ENCODE measurements at regions not wholly inside any gene's neighbourhood (a gene's known extent, or its start where the extent isn't known, plus 50 kb on each side); places are given as distances from the start of the nearest gene placed in this dataset.

GRCh38 chr14:96999654-97000155 lies 202.5 kb downstream of the VRK1 start:
- CTCF ChIA-PET, result no interaction called here
- TF ChIP-seq, protein P1, sequence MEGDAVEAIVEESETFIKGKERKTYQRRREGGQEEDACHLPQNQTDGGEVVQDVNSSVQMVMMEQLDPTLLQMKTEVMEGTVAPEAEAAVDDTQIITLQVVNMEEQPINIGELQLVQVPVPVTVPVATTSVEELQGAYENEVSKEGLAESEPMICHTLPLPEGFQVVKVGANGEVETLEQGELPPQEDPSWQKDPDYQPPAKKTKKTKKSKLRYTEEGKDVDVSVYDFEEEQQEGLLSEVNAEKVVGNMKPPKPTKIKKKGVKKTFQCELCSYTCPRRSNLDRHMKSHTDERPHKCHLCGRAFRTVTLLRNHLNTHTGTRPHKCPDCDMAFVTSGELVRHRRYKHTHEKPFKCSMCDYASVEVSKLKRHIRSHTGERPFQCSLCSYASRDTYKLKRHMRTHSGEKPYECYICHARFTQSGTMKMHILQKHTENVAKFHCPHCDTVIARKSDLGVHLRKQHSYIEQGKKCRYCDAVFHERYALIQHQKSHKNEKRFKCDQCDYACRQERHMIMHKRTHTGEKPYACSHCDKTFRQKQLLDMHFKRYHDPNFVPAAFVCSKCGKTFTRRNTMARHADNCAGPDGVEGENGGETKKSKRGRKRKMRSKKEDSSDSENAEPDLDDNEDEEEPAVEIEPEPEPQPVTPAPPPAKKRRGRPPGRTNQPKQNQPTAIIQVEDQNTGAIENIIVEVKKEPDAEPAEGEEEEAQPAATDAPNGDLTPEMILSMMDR (IDR thresholded peaks at IDR 0.05; ENCODE audit: low read depth, low read length), result no peak
- H3K27ac ChIP-seq (ENCODE audit: low read depth, low read length), result no peak overlapping the region
- POLR2A ChIA-PET, result no interaction called here
- no peaks in the 10 kb centered on the region for H3K27me3 ChIP-seq (ENCODE audit: control insufficient read depth, insufficient read depth, low read length)
- H3K9me3 ChIP-seq (ENCODE audit: control insufficient read depth, insufficient read depth, low read length), result peaks cover 38% of the 10 kb centered on the region
- DNase-seq (ENCODE audit: low read depth, low spot score), result no peak
- no peak overlapping the region for H3K4me3 ChIP-seq (ENCODE audit: low read depth, low read length)

DNA sequence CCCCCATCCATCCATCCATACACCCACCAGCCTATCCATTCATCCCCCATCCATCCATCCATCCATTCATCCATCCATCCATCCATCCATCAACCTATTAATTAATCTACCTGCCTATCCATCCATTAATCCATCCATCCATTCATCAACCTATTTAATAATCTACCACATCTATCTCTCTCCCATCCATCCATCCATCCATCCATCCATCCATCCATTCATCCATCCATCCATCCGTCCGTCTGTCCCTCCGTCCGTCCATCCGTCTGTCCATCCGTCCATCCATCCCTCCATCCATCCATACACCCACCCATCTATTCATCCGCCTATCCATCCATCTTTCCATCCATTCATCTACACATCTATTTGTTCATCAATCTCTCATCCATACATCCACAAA lies 205.3 kb downstream of the VRK1 start:
- Histone ChIP-seq H3K4me3 (ENCODE audit: low read depth, low read length) (no peak overlapping the region), H3K9me3 (ENCODE audit: control insufficient read depth, insufficient read depth, low read length) (peaks cover 42% of the 10 kb centered on the region), H3K27ac (ENCODE audit: low read depth, low read length) (no peak overlapping the region), H3K27me3 (ENCODE audit: control insufficient read depth, insufficient read depth, low read length) (no peaks in the 10 kb centered on the region)
- DNase-seq (ENCODE audit: low read depth, low spot score), result no peak
- ChIA-PET CTCF (no interaction called here), POLR2A (no interaction called here)
- TF ChIP-seq, protein P1 (IDR thresholded peaks at IDR 0.05; ENCODE audit: low read depth, low read length), result no peak

GRCh38 chr14:97005934-97006333 lies 208.8 kb downstream of the VRK1 start:
- no peak overlapping the region for H3K27ac ChIP-seq (ENCODE audit: low read depth, low read length)
- TF ChIP-seq, protein P1 (IDR thresholded peaks at IDR 0.05; ENCODE audit: low read depth, low read length), result no peak
- no peak overlapping the region for H3K4me3 ChIP-seq (ENCODE audit: low read depth, low read length)
- H3K27me3 ChIP-seq (ENCODE audit: control insufficient read depth, insufficient read depth, low read length), result no peaks in the 10 kb centered on the region
- no peak for DNase-seq (ENCODE audit: low read depth, low spot score)
- H3K9me3 ChIP-seq (ENCODE audit: control insufficient read depth, insufficient read depth, low read length), result peaks cover 39% of the 10 kb centered on the region
- ChIA-PET CTCF (no interaction called here), POLR2A (no interaction called here)

- no peaks in the 10 kb centered on the region for H3K27me3 ChIP-seq (ENCODE audit: control insufficient read depth, insufficient read depth, low read length)
- DNase-seq (ENCODE audit: low read depth, low spot score), result no peak
- no peak overlapping the region for H3K27ac ChIP-seq (ENCODE audit: low read depth, low read length)
- ChIA-PET CTCF (no interaction called here), POLR2A (no interaction called here)
- H3K4me3 ChIP-seq (ENCODE audit: low read depth, low read length), result no peak overlapping the region
- H3K9me3 ChIP-seq (ENCODE audit: control insufficient read depth, insufficient read depth, low read length), result peaks cover 52% of the 10 kb centered on the region
- TF ChIP-seq, protein P1 (IDR thresholded peaks at IDR 0.05; ENCODE audit: low read depth, low read length), result no peak
Observed at GRCh38 chr14:97010491-97011160, 213.4 kb downstream of the VRK1 start.

DNA sequence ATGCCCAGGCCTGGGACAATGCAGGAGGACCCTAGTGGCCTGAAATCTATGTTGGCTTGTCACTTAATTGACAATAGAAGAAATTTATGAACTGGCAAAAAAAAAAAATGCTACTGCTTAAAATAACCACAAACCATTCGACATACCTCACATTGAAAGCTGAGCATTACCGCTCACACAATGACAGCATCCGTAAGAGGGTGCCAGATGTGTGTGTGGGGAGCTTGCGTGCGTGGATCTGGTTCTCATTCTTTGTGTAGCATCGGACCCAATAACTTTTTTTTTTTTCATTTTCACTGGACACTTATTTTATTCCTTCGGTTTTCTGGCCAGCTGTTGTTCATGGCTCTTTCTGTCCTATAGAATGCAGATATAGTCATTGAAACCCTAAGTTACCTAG lies 216.7 kb downstream of the VRK1 start:
- Histone ChIP-seq H3K4me3 (ENCODE audit: low read depth, low read length) (no peak overlapping the region), H3K27ac (ENCODE audit: low read depth, low read length) (no peak overlapping the region), H3K9me3 (ENCODE audit: control insufficient read depth, insufficient read depth, low read length) (peaks cover 47% of the 10 kb centered on the region; the same call in 1 of the 2 replicates), H3K27me3 (ENCODE audit: control insufficient read depth, insufficient read depth, low read length) (no peaks in the 10 kb centered on the region)
- TF ChIP-seq, protein P1 (IDR thresholded peaks at IDR 0.05; ENCODE audit: low read depth, low read length), result no peak
- ChIA-PET POLR2A (no interaction called here), CTCF (no interaction called here)
- no peak for DNase-seq (ENCODE audit: low read depth, low spot score)

Data from AG04450 (cell line).